GM18867 (cell line): ENCODE measurements at regions not wholly inside any gene's neighbourhood (a gene's known extent, or its start where the extent isn't known, plus 50 kb on each side); places are given as distances from the start of the nearest gene placed in this dataset.
"Not testable (repeated sequence)": the region's sequence is repeated elsewhere in the genome, so short reads cannot be mapped to it uniquely, and the experiment has no call there.

Experiments used
- ATAC-seq: cut with Tn5 transposase; IDR thresholded peaks from one replicate; pipeline ENCODE4 v1.9.1; 2021; ENCODE audit warnings: mild to moderate bottlenecking, moderate library complexity; ENCODE audit not compliant: unreplicated experiment

GRCh38 chrX:8030361-8030760 is 103.1 kb upstream of the PNPLA4 start:
- no peak for ATAC-seq

GRCh38 chrX:8027827-8028226 is 100.6 kb upstream of the PNPLA4 start:
- no peak for ATAC-seq

GRCh38 chrX:8025705-8026104 is 98.5 kb upstream of the PNPLA4 start:
- ATAC-seq: no peak

GRCh38 chrX:8018934-8019333 is 91.7 kb upstream of the PNPLA4 start:
- no peak for ATAC-seq

- ATAC-seq: no peak
Observed at GRCh38 chrX:8010105-8010504, 82.9 kb upstream of the PNPLA4 start.

- ATAC-seq: no peak
Observed at GRCh38 chrX:8005678-8006347, 78.6 kb upstream of the PNPLA4 start.

GRCh38 chrX:8003147-8003883 is 76.1 kb upstream of the PNPLA4 start:
- no peak for ATAC-seq

- no peak for ATAC-seq
Observed at GRCh38 chrX:7996851-7997250, 69.6 kb upstream of the PNPLA4 start.

GRCh38 chrX:7996414-7996813 is 69.2 kb upstream of the PNPLA4 start:
- ATAC-seq: peak; percentile 81

GRCh38 chrX:7993873-7994272 is 66.7 kb upstream of the PNPLA4 start:
- no peak for ATAC-seq

GRCh38 chrX:7988013-7988759 is 61.0 kb upstream of the PNPLA4 start:
- not testable (repeated sequence) for ATAC-seq

- peak; percentile 90 for ATAC-seq
Observed at GRCh38 chrX:7987160-7988012, 60.2 kb upstream of the PNPLA4 start.

GRCh38 chrX:7986738-7987137 is 59.5 kb upstream of the PNPLA4 start:
- ATAC-seq: not testable (repeated sequence)

- ATAC-seq: no peak
Observed at GRCh38 chrX:7985568-7985967, 58.4 kb upstream of the PNPLA4 start.

- no peak for ATAC-seq
Observed at GRCh38 chrX:7983581-7983980, 56.4 kb upstream of the PNPLA4 start.
